Kidney capillary endothelial cell (primary cell): ENCODE measurements at regions not wholly inside any gene's neighbourhood (a gene's known extent, or its start where the extent isn't known, plus 50 kb on each side); places are given as distances from the start of the nearest gene placed in this dataset.
"Not testable (repeated sequence)": the region's sequence is repeated elsewhere in the genome, so short reads cannot be mapped to it uniquely, and the experiment has no call there.

Source experiments
- DNase-seq: peaks from one replicate; pipeline ENCODE4 v3.0.0-alpha.2; 2018; ENCODE audit warnings: low spot score

GRCh38 chr3:78087134-78087533, 1047.2 kb downstream of the ROBO2 start:
- no peak for DNase-seq

GRCh38 chr3:78088006-78088405, 1048.1 kb downstream of the ROBO2 start:
- no peak for DNase-seq

- no peak for DNase-seq
Observed at GRCh38 chr3:78090382-78090781, 1050.5 kb downstream of the ROBO2 start.

GRCh38 chr3:78091478-78092119, 1051.7 kb downstream of the ROBO2 start:
- DNase-seq = no peak

- not testable (repeated sequence) for DNase-seq
Observed at GRCh38 chr3:78092574-78092973, 1052.7 kb downstream of the ROBO2 start.

GRCh38 chr3:78096488-78097255, 1056.8 kb downstream of the ROBO2 start:
- DNase-seq = no peak

- DNase-seq = no peak
Observed at GRCh38 chr3:78098367-78098766, 1058.5 kb downstream of the ROBO2 start.

GRCh38 chr3:78101384-78101783, 1061.5 kb downstream of the ROBO2 start:
- DNase-seq = no peak

GRCh38 chr3:78108269-78108961, 1068.5 kb downstream of the ROBO2 start:
- DNase-seq = not testable (repeated sequence)

GRCh38 chr3:78112291-78113010, 1072.6 kb downstream of the ROBO2 start:
- no peak for DNase-seq

- no peak for DNase-seq
Observed at GRCh38 chr3:78115983-78116382, 1076.1 kb downstream of the ROBO2 start.

- DNase-seq = no peak
Observed at GRCh38 chr3:78116874-78117273, 1077.0 kb downstream of the ROBO2 start.

- DNase-seq = no peak
Observed at GRCh38 chr3:78123058-78123457, 1083.2 kb downstream of the ROBO2 start.

GRCh38 chr3:78129707-78130106, 1089.8 kb downstream of the ROBO2 start:
- no peak for DNase-seq

- no peak for DNase-seq
Observed at GRCh38 chr3:78130741-78131290, 1090.9 kb downstream of the ROBO2 start.

- DNase-seq = no peak
Observed at GRCh38 chr3:78134496-78134895, 1094.6 kb downstream of the ROBO2 start.

- peak; percentile 18 for DNase-seq
Observed at GRCh38 chr3:78139166-78139565, 1099.3 kb downstream of the ROBO2 start.

- no peak for DNase-seq
Observed at GRCh38 chr3:78140274-78140673, 1100.4 kb downstream of the ROBO2 start.

- no peak for DNase-seq
Observed at GRCh38 chr3:78140866-78141265, 1101.0 kb downstream of the ROBO2 start.

- no peak for DNase-seq
Observed at GRCh38 chr3:78141269-78141668, 1101.4 kb downstream of the ROBO2 start.

GRCh38 chr3:78143000-78143399, 1103.1 kb downstream of the ROBO2 start:
- DNase-seq = no peak
